GM21529 (cell line): ENCODE measurements at regions not wholly inside any gene's neighbourhood (a gene's known extent, or its start where the extent isn't known, plus 50 kb on each side); places are given as distances from the start of the nearest gene placed in this dataset.
"Not testable (repeated sequence)": the region's sequence is repeated elsewhere in the genome, so short reads cannot be mapped to it uniquely, and the experiment has no call there.

Source experiments
- ATAC-seq: cut with Tn5 transposase; IDR thresholded peaks from one replicate; pipeline ENCODE4 v1.9.1; 2021; ENCODE audit not compliant: unreplicated experiment

DNA sequence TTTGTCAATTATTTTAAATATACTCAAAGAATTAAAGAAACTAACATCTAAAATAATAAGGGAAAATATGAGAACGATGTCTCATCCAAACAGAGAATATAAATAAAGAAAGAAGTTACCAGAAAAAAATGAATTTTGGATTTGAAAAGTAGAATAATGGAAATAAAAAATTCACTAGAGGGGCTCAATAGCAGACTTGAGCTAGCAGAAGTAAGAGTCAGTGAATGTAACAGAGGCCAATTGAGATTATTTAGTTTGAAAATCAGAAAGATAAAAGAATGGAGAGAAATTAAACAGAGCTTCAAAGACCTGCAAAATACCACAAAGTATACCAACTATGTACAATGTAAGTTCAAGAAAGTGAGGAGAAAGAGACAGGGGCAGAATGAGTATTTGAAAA, 333.6 kb downstream of the GPD2 start:
- ATAC-seq, result no peak

DNA sequence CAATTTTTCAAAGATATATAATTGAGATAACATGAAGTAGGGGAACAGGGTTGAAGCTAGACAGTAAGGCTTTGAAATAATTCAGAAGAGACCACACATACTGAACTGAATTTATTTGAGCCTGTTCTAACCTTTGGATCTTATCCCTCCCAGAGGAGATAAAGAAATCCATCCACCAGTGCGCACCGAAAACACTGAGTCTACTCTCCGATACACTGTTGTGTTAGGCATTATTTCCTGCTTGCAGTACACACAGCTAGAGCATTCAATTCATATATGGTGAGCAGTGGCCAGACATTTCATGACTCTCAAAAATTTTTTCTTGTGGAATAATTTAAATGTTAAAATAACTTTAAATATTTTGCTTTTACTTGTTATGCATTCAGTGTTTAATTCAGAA, 342.7 kb downstream of the GPD2 start:
- no peak for ATAC-seq

DNA sequence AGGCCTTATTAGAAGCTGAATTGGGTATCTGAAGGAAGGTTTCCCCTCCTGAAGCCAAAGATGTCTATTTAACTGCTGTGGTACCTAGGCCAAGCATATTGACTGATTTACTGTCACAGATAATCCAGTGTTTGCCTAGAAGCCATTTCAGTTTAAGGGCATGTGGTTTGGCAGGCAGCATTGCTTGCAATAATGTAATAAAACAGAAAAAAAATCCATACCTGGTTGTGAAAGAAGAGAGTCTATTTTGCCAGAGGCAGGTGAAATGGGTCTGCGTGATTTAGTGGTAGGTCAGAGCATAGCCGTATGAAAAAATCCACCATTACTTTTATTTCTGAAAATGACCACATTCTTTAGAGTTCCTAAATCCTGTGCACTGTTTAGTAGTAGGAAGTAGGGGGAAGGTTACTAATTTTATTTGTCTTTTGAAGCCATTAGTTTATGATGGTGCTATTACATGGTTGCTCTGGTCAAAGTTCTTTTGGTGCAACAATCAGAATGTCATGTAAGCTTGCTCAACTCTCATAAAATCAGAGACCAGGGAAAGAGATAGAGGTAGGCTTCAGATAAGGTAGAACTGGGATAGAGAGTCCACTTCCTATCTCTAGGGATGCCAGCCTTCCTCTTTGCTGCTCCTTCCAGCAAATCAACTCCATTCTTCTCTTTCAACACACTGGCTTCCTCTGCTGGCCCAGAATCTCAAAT, 343.4 kb downstream of the GPD2 start:
- ATAC-seq, result no peak

DNA sequence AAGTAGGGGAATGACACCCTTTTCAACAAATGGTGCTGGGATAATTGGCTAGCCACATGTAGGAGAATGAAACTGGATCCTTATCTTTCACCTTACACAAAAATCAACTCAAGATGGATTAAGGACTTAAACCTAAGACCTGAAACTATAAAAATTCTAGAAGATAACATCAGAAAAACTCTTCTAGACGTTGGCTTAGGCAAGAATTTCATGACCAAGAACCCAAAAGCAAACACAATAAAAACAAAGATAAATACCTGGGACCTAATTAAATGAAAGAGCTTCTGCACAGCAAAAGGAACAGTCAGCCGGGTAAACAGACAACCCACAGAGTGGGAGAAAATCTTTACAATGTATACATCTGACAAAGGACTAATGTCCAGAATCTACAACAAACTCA, 345.5 kb downstream of the GPD2 start:
- not testable (repeated sequence) for ATAC-seq

DNA sequence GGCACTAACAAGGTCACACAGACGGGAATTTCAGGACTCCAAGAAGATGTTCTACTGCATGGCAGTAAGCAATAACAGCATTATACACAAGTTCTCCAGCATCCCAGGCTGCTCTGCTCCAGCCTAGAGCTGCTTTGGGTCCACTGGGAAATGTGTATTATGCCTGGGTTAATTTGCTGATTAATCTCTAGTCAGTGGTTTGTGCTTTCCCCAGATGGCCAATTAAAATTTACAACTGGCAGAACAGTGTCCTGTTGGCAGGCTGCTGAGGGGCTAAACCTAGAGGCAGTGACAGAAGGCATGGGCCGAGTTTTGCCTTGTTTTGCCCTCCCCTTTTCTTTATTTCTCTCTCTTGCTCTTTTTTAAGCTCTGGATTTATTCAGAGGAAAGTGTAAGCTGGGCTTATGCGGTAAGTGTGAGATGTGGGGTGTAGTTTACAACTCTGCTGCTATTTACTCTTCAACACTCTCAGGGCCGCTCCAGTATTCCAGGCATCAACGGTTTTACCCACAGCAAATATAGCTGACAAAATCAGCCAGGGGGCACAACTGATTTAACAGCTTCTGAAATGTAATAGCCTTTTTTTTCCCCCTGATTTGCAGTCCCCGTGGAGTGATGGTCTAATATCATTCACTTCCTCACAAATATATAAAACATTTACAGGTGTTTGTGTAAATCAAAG, 348.0 kb downstream of the GPD2 start:
- no peak for ATAC-seq

DNA sequence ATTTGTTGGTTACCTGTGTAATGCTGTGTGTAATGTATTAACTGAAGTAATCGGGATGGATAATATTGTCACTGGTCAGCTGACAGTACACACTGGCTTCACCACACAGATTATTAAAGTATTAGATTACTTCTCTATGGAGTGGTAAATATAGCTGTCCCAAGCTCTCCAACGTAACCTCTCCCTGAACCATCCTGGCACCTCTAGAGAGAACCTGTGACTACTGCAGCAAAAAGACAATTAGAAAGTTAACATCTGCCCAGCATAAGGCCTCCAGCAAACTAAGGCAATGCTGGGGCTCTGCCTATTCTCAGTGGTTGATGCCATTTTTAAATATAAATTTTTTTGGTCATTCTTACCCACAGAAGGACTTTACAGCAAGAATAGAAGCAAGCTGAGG, 351.3 kb downstream of the GPD2 start:
- ATAC-seq, result no peak

DNA sequence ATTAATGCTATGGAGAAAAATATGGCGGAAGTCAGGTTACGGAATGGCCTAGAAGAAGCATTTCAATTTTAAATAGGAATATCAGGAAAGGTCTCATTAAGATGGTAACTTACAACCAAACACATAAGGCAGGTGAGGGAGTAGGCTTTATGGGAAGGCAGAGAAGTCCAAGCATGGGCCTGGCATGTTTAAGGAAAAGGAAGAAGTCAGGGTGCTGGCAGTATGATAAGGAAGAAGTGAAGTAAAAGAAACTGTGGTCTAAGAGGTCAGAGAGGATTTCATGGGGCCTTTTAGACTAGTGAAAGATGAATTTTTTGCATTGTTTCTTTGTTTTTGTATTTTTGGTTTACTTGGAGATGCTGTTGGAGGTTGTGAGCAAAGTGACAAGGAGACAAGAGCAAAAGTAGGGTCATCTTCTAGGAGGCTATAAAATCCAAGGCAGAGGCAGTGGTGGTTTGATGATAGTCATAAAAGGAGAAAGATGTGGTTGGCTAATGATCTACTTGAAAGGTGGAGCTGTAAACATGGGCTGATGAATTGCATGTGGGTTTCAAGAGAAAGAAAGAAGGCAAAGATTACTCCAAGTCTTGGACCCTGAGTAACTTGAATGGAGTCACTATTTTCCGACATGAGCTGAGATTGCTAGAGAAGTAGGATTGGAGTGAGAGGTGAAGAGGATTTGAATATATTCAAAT, 354.3 kb downstream of the GPD2 start:
- no peak for ATAC-seq

DNA sequence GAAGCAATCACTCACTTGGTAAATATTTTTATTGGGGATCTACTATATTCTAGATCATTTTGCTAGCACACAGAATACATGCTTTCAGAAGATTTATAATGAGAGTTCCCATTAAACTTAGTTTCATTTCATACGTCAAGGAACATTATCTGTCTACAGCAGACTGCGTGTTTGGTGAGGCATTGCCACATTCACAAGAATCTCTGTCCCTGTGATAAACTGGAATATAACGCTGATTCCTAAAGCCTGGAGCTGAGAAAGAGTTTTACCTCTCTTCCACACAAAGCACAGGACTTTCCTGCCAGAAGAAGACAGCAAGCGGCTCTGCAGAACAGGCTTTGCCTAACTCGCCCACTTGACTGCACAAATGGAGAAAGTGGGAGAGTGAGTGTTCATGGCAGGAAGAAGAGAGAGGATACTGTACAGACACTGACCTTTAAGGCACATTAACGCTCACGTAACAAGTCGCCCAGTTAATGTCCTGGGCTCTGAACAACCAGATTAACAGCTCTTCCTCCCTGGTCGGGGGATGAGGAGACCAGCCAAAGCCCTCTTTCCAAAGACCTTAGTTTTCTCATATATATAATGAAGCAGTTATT, 356.2 kb downstream of the GPD2 start:
- no peak for ATAC-seq

DNA sequence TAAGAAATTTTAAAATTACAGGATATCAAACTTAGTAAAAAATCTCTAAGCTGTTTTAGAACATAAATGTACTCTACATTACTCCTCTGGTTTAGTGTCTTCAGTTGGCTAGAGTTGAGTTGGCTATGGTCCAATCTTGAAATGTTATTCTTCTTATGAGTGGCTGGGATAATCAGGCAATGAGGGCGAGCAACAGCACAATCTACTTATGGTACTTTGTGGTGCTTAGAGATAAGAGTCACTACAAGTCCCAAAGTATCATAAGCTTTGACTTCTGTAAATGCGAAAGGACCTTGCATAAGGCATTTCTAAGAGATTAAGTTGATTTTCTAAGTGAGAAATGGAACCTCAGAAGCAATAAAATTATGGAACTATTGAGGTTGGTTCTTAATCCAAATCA, 361.7 kb downstream of the GPD2 start:
- ATAC-seq, result no peak

DNA sequence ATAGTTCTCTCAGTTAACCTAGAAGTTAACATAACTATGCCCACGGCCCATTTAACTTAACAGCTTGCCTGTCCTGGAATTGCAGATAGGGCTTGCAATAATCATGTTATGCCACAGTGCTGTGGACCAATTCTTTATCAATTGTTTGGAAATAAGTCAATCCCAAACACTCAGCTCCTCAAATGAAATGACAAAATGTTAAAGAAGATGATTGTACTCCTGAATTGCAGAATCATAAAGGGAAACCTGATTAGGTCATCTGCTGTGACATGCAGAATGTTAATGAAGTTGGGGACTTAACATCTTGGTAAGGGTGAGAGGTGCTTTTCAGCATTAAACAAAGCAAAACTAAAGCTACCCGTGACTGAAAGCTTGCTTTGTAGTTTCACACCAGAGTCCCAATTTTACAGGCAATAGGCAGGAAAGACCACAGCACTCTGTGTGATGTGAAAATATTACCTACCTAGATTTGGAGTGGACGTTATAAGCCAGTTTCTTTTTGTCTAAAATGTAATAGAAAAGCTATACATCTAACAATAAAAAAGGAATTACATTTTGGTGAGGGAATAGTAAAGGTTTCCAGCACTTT, 364.0 kb downstream of the GPD2 start:
- no peak for ATAC-seq

DNA sequence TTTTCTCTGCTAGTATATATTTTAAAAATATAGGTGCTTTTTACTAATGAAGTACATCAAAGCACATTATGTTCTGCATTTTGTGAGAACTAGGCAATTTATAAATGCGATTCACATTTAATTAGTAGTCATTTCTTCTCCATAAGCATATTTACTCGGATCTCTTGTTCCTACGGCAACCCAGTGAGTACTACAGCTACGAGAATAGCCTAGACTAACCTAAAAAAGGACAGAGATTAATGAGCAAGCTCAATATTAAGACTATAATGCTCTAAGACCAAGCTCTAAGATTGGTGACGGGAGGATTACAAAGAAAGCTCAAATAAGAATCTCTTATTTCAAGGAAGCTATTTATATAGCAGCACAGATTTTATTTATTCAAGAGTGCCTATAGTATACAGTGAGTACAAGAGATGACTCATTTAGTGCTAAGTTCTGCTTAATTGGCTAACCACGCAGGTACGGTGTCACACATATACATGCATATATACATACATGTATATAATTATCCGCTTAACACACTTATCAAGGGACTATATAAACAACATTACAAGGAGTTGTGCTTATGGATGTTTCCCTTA, 364.7 kb downstream of the GPD2 start:
- ATAC-seq, result no peak

DNA sequence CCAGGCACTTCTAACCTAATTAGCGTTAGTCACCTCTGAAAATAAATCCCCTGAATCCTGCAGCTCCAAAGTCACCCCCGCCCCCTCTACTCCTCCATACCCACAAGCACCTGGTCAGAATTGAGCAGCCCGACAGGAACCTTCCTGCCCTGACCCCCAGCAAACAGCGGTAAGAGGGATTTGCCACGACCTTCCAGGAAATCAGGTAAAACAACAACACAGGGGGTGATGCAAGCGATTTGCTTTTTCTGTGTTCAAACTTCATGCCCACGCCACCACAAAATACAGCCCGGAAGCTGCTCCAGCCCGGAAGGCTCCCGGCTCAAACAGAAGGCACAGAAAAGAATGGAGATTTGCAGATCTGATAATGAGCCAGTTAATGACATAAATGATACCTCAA, 367.1 kb downstream of the GPD2 start:
- no peak for ATAC-seq

DNA sequence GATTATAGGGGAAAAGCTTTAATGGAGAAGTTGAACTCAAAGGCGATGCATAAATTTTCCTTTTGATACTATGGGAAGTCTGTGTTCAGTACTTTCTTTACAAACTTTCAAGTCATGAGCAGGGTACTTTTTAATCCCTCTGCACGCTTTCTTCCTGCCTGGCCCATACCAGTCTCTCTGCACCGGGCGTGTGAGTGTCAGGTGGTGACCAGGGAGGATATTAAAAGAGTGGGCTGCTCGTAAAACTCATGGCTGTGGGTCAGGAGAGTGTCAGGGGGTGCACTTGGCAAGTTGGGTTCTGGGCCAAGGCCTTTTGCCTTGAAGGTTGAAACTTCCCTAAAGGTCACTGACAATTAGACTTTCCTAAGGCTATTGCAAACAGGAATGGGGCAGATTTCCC, 367.8 kb downstream of the GPD2 start:
- ATAC-seq, result no peak

DNA sequence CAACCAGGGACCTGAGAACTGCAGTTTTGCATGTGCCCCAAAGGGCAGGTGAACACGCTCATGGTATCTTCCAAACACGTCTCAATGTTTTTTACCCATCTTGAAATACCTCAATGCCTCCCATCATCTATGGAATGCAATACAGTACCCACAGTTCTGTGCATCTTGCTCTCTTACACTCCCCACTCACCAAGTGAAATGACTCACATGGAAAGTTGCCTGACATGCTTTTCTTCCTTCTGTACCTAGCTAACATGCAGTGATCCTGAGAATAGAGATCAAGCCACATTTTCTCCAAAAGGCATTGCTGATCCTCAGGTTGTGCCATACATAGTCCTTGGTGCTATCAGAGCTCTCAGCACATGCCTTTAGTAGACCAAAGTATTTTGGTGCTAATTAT, 373.9 kb downstream of the GPD2 start:
- no peak for ATAC-seq

DNA sequence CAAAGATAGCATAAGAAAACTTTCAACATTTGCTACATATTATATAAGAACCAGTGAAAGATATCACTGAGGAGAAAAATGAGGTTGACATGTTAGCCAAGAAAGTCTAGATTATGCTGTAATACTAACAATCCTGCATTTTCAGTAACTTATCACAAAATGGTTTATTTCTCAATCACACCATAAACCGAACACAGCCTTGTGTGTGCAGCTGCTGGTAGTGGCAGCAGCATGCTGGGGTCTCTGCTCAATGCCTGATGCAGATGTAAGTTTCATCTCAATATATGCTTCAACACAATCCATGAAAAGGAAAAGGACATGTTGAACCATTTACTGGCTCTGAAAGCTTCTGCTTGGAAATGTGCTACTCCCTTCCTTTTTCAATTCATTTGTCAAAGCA, 376.3 kb downstream of the GPD2 start:
- no peak for ATAC-seq

DNA sequence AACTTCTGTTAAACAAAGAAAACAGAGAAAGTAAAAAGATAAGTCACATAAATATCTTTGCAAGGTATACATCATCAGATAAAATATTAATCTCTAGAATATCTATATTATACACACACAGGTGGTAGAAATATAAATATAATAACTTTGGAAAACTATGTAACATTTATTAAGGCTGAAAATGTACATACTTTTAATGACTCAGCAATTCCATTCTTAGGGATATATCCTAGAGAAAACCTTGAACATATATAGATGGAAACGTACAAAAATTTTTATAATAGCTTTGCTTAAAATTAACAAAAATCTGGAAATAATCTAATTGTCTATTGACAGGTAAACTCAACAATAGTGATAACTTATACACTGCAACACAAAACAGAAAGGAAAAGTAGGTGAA, 381.3 kb downstream of the GPD2 start:
- no peak for ATAC-seq

DNA sequence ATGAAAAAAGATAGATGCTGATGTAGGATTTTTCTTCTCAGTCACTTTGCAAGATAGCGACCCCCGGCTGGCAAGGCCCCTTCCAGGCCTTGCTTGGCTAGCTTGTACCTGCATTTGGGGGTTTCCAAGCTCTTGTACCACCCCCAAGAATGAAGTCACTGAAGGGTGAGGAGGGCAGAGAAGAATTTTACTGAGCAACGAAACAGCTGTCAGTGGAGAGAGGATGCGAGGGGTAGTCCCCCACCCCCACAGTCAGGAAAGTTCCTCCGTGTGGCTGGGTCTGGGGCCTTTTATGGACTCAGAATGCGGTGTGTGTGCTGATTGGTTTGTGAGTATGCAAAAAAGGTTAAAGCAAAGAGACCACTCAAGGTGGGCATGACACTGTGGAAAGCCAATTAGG, 382.0 kb downstream of the GPD2 start:
- ATAC-seq, result no peak

DNA sequence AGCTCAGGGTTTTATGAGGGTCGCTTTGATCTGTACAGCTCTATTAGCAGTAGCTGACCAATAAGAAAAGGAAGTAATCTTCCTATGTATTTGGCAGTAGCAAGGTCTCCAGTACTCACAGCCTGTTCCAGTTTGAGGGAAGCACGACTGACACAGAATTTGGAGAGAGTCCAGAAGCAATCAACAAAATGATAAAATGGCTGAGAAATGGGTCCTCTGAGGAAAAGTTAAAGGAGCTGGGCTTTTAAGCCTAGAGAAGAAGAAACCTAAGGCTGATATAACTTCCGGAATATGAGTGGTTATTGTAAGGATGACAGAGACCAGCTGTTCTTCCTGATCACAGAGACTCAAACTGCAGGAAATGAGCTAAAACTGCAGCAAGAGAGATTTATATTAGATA, 382.8 kb downstream of the GPD2 start:
- ATAC-seq, result no peak

DNA sequence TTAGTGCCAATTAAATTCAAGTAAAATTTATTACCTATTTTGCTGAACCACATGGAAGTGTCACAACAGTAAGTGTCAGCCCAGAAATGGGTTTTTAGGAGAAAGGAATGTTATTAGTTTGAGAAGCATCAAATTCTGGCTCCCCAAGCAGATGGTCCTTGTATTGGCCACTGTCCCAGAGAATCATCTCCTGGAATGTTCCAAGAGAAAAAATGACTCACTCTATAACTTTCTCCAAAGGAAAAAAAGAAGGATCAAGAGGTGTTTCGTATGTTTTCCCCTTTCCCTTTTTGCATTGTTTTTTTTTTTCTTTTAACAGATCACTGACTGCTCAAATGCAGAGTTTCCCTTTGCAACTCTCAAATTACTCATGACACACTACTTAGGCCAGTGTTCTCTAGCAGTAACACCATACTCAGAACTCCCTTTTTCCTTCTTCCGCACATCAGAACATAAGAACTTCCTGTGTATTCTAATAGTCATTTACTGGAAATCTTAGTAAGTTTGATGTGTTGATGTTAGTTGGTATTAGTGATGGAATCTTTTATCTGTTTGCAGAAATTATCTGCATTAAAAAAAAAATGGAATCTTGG, 390.3 kb downstream of the GPD2 start:
- ATAC-seq, result no peak

DNA sequence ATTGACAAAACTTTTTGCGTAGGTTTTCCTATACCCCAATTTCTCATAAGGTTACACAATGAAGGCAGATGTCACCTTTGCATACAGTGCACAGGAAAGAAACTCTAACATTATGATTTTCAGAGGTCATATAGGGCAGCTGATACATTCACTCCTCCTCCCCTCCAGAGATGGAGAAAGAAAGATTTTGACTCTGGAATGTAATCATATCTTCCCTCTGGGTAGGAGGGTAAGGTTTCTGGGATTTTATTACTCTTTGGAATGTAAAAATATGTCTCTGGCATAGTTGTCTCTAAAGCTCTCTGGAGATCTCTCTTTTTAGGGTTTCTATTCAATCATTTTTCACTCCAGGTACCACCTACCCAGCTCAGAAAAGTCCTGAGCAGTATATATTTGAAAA, 398.3 kb downstream of the GPD2 start:
- no peak for ATAC-seq
